ENCODE measurements at regions not wholly inside any gene's neighbourhood (a gene's known extent, or its start where the extent isn't known, plus 50 kb on each side); places are given as distances from the start of the nearest gene placed in this dataset.
"Not testable (repeated sequence)": the region's sequence is repeated elsewhere in the genome, so short reads cannot be mapped to it uniquely, and the experiment has no call there.

DNA sequence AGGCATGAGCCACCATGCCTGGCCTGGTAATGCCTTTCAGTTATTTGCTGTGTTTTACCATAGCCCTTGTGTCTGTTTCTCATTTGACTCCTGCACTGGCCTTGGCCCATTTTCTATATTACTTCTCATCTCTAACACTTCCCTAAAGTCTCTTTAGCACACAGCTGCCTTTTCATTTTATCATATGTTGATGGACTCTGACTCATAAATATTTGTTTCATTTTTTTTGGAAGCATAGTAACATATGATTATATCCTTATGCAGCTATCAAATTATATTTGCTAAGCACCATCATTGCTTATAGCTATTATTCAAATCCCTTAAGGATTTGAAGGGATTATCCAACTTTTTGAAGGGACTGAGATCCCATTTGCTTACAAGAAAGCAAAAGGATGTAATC lies 320.3 kb downstream of the GPD2 start:
- Histone ChIP-seq H3K27ac (ENCODE audit: insufficient read depth, low read depth, low read length, poor library complexity, severe bottlenecking) (no peak overlapping the region), H3K36me3 (ENCODE audit: control insufficient read depth, insufficient read depth, low read length) (no peaks in the 10 kb centered on the region), H3K27me3 (ENCODE audit: control insufficient read depth, insufficient read depth, low read length, poor library complexity, severe bottlenecking) (no peaks in the 10 kb centered on the region), H3K9me3 (ENCODE audit: control insufficient read depth, low read length) (no peaks in the 10 kb centered on the region), H3K4me3 (ENCODE audit: insufficient read depth, low read depth, low read length) (no peak overlapping the region), H3K4me1 (ENCODE audit: control insufficient read depth, insufficient read depth, low read length) (no peaks in the 10 kb centered on the region)

DNA sequence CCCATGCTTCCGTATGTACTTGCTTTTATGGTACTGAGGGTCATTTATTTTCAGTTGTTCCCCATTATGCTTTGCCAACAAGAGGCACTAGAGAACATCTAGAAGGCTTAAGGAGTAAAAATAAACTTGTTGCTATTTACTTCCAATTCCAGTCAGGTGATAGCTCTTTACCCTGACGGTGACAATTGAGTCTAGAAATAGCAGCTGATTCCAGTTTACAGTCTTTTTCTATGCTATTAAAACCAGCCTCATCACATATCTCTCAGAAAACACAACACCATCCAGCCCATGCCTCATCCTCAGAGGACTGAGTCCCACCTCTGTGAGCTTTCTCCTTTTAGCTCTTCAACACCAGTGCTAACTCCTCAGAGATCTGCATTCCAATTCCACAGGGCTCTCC lies 327.0 kb downstream of the GPD2 start:
- 92 to 98% methylated on average over 2 of the region's 2 CpGs for WGBS, 2 experiments
- Histone ChIP-seq H3K27me3 (ENCODE audit: control insufficient read depth, insufficient read depth, low read length, poor library complexity, severe bottlenecking) (no peaks in the 10 kb centered on the region), H3K9me3 (ENCODE audit: control insufficient read depth, low read length) (no peaks in the 10 kb centered on the region), H3K4me3 (ENCODE audit: insufficient read depth, low read depth, low read length) (no peak overlapping the region), H3K36me3 (ENCODE audit: control insufficient read depth, insufficient read depth, low read length) (no peaks in the 10 kb centered on the region), H3K4me1 (ENCODE audit: control insufficient read depth, insufficient read depth, low read length) (no peaks in the 10 kb centered on the region), H3K27ac (ENCODE audit: insufficient read depth, low read depth, low read length, poor library complexity, severe bottlenecking) (no peak overlapping the region)

DNA sequence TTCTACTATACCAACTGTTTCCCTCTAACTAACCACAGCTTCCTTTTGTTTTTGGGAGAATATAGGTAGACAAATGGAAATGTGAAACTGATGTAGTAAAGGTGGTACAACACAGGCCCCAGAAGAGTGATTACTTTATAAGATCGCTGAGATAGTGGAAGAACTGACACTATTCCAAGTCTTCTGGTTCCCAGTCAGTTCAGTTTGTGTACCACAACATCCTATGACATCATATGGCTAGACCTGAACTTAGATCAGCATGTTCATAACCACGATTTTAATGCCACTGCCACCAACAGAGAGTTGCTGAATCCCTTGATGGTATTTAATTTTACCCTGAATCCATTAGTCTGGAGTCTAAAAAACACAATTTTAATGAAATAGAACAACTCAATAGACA lies 328.9 kb downstream of the GPD2 start:
- Histone ChIP-seq H3K9me3 (ENCODE audit: control insufficient read depth, low read length) (no peaks in the 10 kb centered on the region), H3K4me1 (ENCODE audit: control insufficient read depth, insufficient read depth, low read length) (no peaks in the 10 kb centered on the region), H3K27me3 (ENCODE audit: control insufficient read depth, insufficient read depth, low read length, poor library complexity, severe bottlenecking) (no peaks in the 10 kb centered on the region), H3K36me3 (ENCODE audit: control insufficient read depth, insufficient read depth, low read length) (no peaks in the 10 kb centered on the region), H3K4me3 (ENCODE audit: insufficient read depth, low read depth, low read length) (no peak overlapping the region), H3K27ac (ENCODE audit: insufficient read depth, low read depth, low read length, poor library complexity, severe bottlenecking) (no peak overlapping the region)
- WGBS, 2 experiments: 86 to 93% methylated on average over 2 of the region's 2 CpGs

DNA sequence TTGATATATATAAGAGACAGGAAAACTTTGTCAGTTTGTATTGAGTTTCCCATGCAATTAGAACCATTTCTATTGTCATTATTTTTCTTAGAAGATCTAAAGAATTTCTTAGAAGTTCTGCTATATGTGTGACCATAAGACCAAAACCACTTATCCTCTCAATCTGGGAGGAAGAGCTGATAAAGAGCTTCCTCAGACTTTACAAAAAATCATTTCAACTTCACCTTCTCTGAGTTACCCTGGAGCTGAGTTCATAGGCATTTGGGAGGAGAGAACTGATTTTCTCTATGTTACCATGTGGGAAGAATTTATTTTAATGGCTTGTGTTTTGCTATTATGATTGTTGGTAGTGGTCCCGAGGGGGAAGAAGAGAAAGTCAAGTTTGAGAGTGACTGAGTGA lies 329.3 kb downstream of the GPD2 start:
- H3K36me3 ChIP-seq (ENCODE audit: control insufficient read depth, insufficient read depth, low read length): no peaks in the 10 kb centered on the region
- H3K9me3 ChIP-seq (ENCODE audit: control insufficient read depth, low read length): no peaks in the 10 kb centered on the region
- H3K27me3 ChIP-seq (ENCODE audit: control insufficient read depth, insufficient read depth, low read length, poor library complexity, severe bottlenecking): no peaks in the 10 kb centered on the region
- no peak overlapping the region for H3K27ac ChIP-seq (ENCODE audit: insufficient read depth, low read depth, low read length, poor library complexity, severe bottlenecking)
- WGBS, 2 experiments: 83 to 85% methylated on average over 1 of the region's 1 CpG
- no peaks in the 10 kb centered on the region for H3K4me1 ChIP-seq (ENCODE audit: control insufficient read depth, insufficient read depth, low read length)
- H3K4me3 ChIP-seq (ENCODE audit: insufficient read depth, low read depth, low read length): no peak overlapping the region

DNA sequence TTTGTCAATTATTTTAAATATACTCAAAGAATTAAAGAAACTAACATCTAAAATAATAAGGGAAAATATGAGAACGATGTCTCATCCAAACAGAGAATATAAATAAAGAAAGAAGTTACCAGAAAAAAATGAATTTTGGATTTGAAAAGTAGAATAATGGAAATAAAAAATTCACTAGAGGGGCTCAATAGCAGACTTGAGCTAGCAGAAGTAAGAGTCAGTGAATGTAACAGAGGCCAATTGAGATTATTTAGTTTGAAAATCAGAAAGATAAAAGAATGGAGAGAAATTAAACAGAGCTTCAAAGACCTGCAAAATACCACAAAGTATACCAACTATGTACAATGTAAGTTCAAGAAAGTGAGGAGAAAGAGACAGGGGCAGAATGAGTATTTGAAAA lies 333.6 kb downstream of the GPD2 start:
- whole genome bisulfite sequencing, 2 experiments: 100% methylated on average over 1 of the region's 1 CpG; no CpG with 5 or more reads in 1 of the 2 experiments

DNA sequence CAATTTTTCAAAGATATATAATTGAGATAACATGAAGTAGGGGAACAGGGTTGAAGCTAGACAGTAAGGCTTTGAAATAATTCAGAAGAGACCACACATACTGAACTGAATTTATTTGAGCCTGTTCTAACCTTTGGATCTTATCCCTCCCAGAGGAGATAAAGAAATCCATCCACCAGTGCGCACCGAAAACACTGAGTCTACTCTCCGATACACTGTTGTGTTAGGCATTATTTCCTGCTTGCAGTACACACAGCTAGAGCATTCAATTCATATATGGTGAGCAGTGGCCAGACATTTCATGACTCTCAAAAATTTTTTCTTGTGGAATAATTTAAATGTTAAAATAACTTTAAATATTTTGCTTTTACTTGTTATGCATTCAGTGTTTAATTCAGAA lies 342.7 kb downstream of the GPD2 start:
- Histone ChIP-seq H3K36me3 (ENCODE audit: control insufficient read depth, insufficient read depth, low read length) (no peaks in the 10 kb centered on the region), H3K4me1 (ENCODE audit: control insufficient read depth, insufficient read depth, low read length) (no peaks in the 10 kb centered on the region), H3K27ac (ENCODE audit: insufficient read depth, low read depth, low read length, poor library complexity, severe bottlenecking) (no peak overlapping the region), H3K4me3 (ENCODE audit: insufficient read depth, low read depth, low read length) (no peak overlapping the region), H3K27me3 (ENCODE audit: control insufficient read depth, insufficient read depth, low read length, poor library complexity, severe bottlenecking) (no peaks in the 10 kb centered on the region), H3K9me3 (ENCODE audit: control insufficient read depth, low read length) (no peaks in the 10 kb centered on the region)
- WGBS, 2 experiments: 92 to 94% methylated on average over 3 of the region's 3 CpGs

More for the DNA sequence above, 333.6 kb downstream of the GPD2 start:
- Histone ChIP-seq H3K27me3 (ENCODE audit: control insufficient read depth, insufficient read depth, low read length, poor library complexity, severe bottlenecking) (no peaks in the 10 kb centered on the region), H3K9me3 (ENCODE audit: control insufficient read depth, low read length) (no peaks in the 10 kb centered on the region), H3K27ac (ENCODE audit: insufficient read depth, low read depth, low read length, poor library complexity, severe bottlenecking) (no peak overlapping the region), H3K4me1 (ENCODE audit: control insufficient read depth, insufficient read depth, low read length) (no peaks in the 10 kb centered on the region), H3K4me3 (ENCODE audit: insufficient read depth, low read depth, low read length) (no peak overlapping the region), H3K36me3 (ENCODE audit: control insufficient read depth, insufficient read depth, low read length) (no peaks in the 10 kb centered on the region)

DNA sequence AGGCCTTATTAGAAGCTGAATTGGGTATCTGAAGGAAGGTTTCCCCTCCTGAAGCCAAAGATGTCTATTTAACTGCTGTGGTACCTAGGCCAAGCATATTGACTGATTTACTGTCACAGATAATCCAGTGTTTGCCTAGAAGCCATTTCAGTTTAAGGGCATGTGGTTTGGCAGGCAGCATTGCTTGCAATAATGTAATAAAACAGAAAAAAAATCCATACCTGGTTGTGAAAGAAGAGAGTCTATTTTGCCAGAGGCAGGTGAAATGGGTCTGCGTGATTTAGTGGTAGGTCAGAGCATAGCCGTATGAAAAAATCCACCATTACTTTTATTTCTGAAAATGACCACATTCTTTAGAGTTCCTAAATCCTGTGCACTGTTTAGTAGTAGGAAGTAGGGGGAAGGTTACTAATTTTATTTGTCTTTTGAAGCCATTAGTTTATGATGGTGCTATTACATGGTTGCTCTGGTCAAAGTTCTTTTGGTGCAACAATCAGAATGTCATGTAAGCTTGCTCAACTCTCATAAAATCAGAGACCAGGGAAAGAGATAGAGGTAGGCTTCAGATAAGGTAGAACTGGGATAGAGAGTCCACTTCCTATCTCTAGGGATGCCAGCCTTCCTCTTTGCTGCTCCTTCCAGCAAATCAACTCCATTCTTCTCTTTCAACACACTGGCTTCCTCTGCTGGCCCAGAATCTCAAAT lies 343.4 kb downstream of the GPD2 start:
- Histone ChIP-seq H3K36me3 (ENCODE audit: control insufficient read depth, insufficient read depth, low read length) (no peaks in the 10 kb centered on the region), H3K4me3 (ENCODE audit: insufficient read depth, low read depth, low read length) (no peak overlapping the region), H3K27ac (ENCODE audit: insufficient read depth, low read depth, low read length, poor library complexity, severe bottlenecking) (no peak overlapping the region), H3K4me1 (ENCODE audit: control insufficient read depth, insufficient read depth, low read length) (no peaks in the 10 kb centered on the region), H3K9me3 (ENCODE audit: control insufficient read depth, low read length) (no peaks in the 10 kb centered on the region), H3K27me3 (ENCODE audit: control insufficient read depth, insufficient read depth, low read length, poor library complexity, severe bottlenecking) (no peaks in the 10 kb centered on the region)
- WGBS, 2 experiments: 100% methylated on average over 1 of the region's 2 CpGs

DNA sequence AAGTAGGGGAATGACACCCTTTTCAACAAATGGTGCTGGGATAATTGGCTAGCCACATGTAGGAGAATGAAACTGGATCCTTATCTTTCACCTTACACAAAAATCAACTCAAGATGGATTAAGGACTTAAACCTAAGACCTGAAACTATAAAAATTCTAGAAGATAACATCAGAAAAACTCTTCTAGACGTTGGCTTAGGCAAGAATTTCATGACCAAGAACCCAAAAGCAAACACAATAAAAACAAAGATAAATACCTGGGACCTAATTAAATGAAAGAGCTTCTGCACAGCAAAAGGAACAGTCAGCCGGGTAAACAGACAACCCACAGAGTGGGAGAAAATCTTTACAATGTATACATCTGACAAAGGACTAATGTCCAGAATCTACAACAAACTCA lies 345.5 kb downstream of the GPD2 start:
- not testable (repeated sequence) for H3K36me3 ChIP-seq (ENCODE audit: control insufficient read depth, insufficient read depth, low read length); H3K27me3 ChIP-seq (ENCODE audit: control insufficient read depth, insufficient read depth, low read length, poor library complexity, severe bottlenecking); H3K4me3 ChIP-seq (ENCODE audit: insufficient read depth, low read depth, low read length); H3K27ac ChIP-seq (ENCODE audit: insufficient read depth, low read depth, low read length, poor library complexity, severe bottlenecking); H3K9me3 ChIP-seq (ENCODE audit: control insufficient read depth, low read length); H3K4me1 ChIP-seq (ENCODE audit: control insufficient read depth, insufficient read depth, low read length)
- WGBS, 2 experiments: 88 to 93% methylated on average over 2 of the region's 2 CpGs

DNA sequence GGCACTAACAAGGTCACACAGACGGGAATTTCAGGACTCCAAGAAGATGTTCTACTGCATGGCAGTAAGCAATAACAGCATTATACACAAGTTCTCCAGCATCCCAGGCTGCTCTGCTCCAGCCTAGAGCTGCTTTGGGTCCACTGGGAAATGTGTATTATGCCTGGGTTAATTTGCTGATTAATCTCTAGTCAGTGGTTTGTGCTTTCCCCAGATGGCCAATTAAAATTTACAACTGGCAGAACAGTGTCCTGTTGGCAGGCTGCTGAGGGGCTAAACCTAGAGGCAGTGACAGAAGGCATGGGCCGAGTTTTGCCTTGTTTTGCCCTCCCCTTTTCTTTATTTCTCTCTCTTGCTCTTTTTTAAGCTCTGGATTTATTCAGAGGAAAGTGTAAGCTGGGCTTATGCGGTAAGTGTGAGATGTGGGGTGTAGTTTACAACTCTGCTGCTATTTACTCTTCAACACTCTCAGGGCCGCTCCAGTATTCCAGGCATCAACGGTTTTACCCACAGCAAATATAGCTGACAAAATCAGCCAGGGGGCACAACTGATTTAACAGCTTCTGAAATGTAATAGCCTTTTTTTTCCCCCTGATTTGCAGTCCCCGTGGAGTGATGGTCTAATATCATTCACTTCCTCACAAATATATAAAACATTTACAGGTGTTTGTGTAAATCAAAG lies 348.0 kb downstream of the GPD2 start:
- Histone ChIP-seq H3K4me1 (ENCODE audit: control insufficient read depth, insufficient read depth, low read length) (no peaks in the 10 kb centered on the region), H3K9me3 (ENCODE audit: control insufficient read depth, low read length) (no peaks in the 10 kb centered on the region), H3K27me3 (ENCODE audit: control insufficient read depth, insufficient read depth, low read length, poor library complexity, severe bottlenecking) (no peaks in the 10 kb centered on the region), H3K36me3 (ENCODE audit: control insufficient read depth, insufficient read depth, low read length) (no peaks in the 10 kb centered on the region), H3K27ac (ENCODE audit: insufficient read depth, low read depth, low read length, poor library complexity, severe bottlenecking) (no peak overlapping the region), H3K4me3 (ENCODE audit: insufficient read depth, low read depth, low read length) (no peak overlapping the region)
- 73 to 88% methylated on average over 4 to 5 of the region's 6 CpGs for WGBS, 2 experiments

DNA sequence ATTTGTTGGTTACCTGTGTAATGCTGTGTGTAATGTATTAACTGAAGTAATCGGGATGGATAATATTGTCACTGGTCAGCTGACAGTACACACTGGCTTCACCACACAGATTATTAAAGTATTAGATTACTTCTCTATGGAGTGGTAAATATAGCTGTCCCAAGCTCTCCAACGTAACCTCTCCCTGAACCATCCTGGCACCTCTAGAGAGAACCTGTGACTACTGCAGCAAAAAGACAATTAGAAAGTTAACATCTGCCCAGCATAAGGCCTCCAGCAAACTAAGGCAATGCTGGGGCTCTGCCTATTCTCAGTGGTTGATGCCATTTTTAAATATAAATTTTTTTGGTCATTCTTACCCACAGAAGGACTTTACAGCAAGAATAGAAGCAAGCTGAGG lies 351.3 kb downstream of the GPD2 start:
- H3K27ac ChIP-seq (ENCODE audit: insufficient read depth, low read depth, low read length, poor library complexity, severe bottlenecking): no peak overlapping the region
- H3K9me3 ChIP-seq (ENCODE audit: control insufficient read depth, low read length): no peaks in the 10 kb centered on the region
- H3K4me1 ChIP-seq (ENCODE audit: control insufficient read depth, insufficient read depth, low read length): no peaks in the 10 kb centered on the region
- no peaks in the 10 kb centered on the region for H3K36me3 ChIP-seq (ENCODE audit: control insufficient read depth, insufficient read depth, low read length)
- WGBS, 2 experiments: 93 to 100% methylated on average over 1 of the region's 2 CpGs
- H3K27me3 ChIP-seq (ENCODE audit: control insufficient read depth, insufficient read depth, low read length, poor library complexity, severe bottlenecking): no peaks in the 10 kb centered on the region
- no peak overlapping the region for H3K4me3 ChIP-seq (ENCODE audit: insufficient read depth, low read depth, low read length)

All from ectodermal cell (in vitro differentiated cells).